ENCODE measurements at regions not wholly inside any gene's neighbourhood (a gene's known extent, or its start where the extent isn't known, plus 50 kb on each side); places are given as distances from the start of the nearest gene placed in this dataset.

- no peak for FAIRE-seq
Measured at GRCh38 chr13:73419186-73419585, 360.4 kb downstream of the KLF5 start.

- FAIRE-seq: no peak
Measured at GRCh38 chr13:73417012-73417615, 358.3 kb downstream of the KLF5 start.

GRCh38 chr13:73416093-73416492 lies 357.3 kb downstream of the KLF5 start:
- FAIRE-seq: no peak

- FAIRE-seq: no peak
Measured at GRCh38 chr13:73413656-73414055, 354.9 kb downstream of the KLF5 start.

- no peak for FAIRE-seq
Measured at GRCh38 chr13:73412933-73413332, 354.1 kb downstream of the KLF5 start.

- FAIRE-seq: no peak
Measured at GRCh38 chr13:73411067-73411809, 352.4 kb downstream of the KLF5 start.

- no peak for FAIRE-seq
Measured at GRCh38 chr13:73406454-73406853, 347.6 kb downstream of the KLF5 start.

GRCh38 chr13:73404581-73404980 lies 345.8 kb downstream of the KLF5 start:
- FAIRE-seq: no peak

- no peak for FAIRE-seq
Measured at GRCh38 chr13:73403355-73404120, 344.7 kb downstream of the KLF5 start.

GRCh38 chr13:73401769-73402168 lies 343.0 kb downstream of the KLF5 start:
- no peak for FAIRE-seq

GRCh38 chr13:73399347-73400216 lies 340.8 kb downstream of the KLF5 start:
- no peak for FAIRE-seq

- FAIRE-seq: no peak
Measured at GRCh38 chr13:73397496-73398305, 338.9 kb downstream of the KLF5 start.

GRCh38 chr13:73394066-73394465 lies 335.3 kb downstream of the KLF5 start:
- FAIRE-seq: no peak

- no peak for FAIRE-seq
Measured at GRCh38 chr13:73390100-73390499, 331.3 kb downstream of the KLF5 start.

GRCh38 chr13:73388586-73388985 lies 329.8 kb downstream of the KLF5 start:
- FAIRE-seq: no peak

GRCh38 chr13:73387318-73387717 lies 328.5 kb downstream of the KLF5 start:
- FAIRE-seq: no peak

GRCh38 chr13:73385848-73386247 lies 327.0 kb downstream of the KLF5 start:
- FAIRE-seq: no peak

- FAIRE-seq: no peak
Measured at GRCh38 chr13:73372666-73373627, 314.1 kb downstream of the KLF5 start.

- FAIRE-seq: no peak
Measured at GRCh38 chr13:73370066-73370465, 311.3 kb downstream of the KLF5 start.

- no peak for FAIRE-seq
Measured at GRCh38 chr13:73369095-73369494, 310.3 kb downstream of the KLF5 start.

- FAIRE-seq: no peak
Measured at GRCh38 chr13:73368608-73369007, 309.8 kb downstream of the KLF5 start.
